Endothelial cell of umbilical vein (primary cell): ENCODE measurements at regions not wholly inside any gene's neighbourhood (a gene's known extent, or its start where the extent isn't known, plus 50 kb on each side); places are given as distances from the start of the nearest gene placed in this dataset.

ENCODE experiments used
- BruUV-seq: library from RNA; stranded (reverse); fragments of 400-500 nt; replicated peaks from 2 replicates; lab custom pipeline; 2021; lab: Mats Ljungman, UMichigan
- CTCF ChIA-PET: fragments of 300-600, 350-600 bp; sonication (Branson Sonifier 250); formaldehyde crosslinking; loops from one replicate; lab custom pipeline; 2021; ENCODE audit warnings: antibody characterized with exemption, inconsistent platforms; lab: Charles Lee
- POLR2A ChIA-PET: fragments of 300-600, 350-600 bp; sonication (Branson Sonifier 250); formaldehyde crosslinking; loops from one replicate; lab custom pipeline; 2021; ENCODE audit warnings: antibody characterized with exemption, inconsistent platforms; lab: Charles Lee
- DNase-seq: peaks from one replicate; pipeline ENCODE4 v3.0.0-alpha.2; 2011; ENCODE audit warnings: low read depth, low spot score
- FAIRE-seq: peaks from 2 replicates; lab custom pipeline; 2011; peaks lifted over from hg19 to GRCh38; lab: Jason Lieb, UNC
- H2AFZ ChIP-seq: 2 replicates; pipeline ENCODE4 v1.6.0; 2012; ENCODE audit warnings: low read depth, low read length, control low read depth, inconsistent platforms
- H3K27ac ChIP-seq: 2 replicates; pipeline ENCODE4 v1.5.1; 2011; ENCODE audit warnings: low read depth, mild to moderate bottlenecking, control low read depth, low read length, moderate library complexity; ENCODE audit not compliant: insufficient read depth
- H3K27me3 ChIP-seq, 2 experiments: 2 replicates each; pipeline versions ENCODE4 v1.6.0 to v1.6.1; 2011; ENCODE audit warnings: low read length in 2 of 2, mixed read lengths in 1 of 2; ENCODE audit not compliant: control insufficient read depth in 2 of 2, insufficient read depth in 2 of 2
- H3K36me3 ChIP-seq, 2 experiments: 2 replicates in 1 of 2; 3 replicates in 1 of 2; pipeline ENCODE4 v1.5.1; 2011; ENCODE audit warnings: low read length in 2 of 2, mild to moderate bottlenecking in 1 of 2, moderate library complexity in 1 of 2; ENCODE audit not compliant: control insufficient read depth in 2 of 2, insufficient read depth in 2 of 2; ENCODE audit errors: extremely low read depth in 1 of 2
- H3K4me1 ChIP-seq: 3 replicates; pipeline ENCODE4 v1.5.1; 2011; ENCODE audit warnings: mild to moderate bottlenecking, low read length; ENCODE audit not compliant: control insufficient read depth, insufficient read depth; ENCODE audit errors: extremely low read depth
- H3K4me2 ChIP-seq: 2 replicates; pipeline ENCODE4 v1.6.1; 2011; ENCODE audit warnings: low read length, control low read depth, mixed read lengths; ENCODE audit not compliant: insufficient read depth
- H3K4me3 ChIP-seq, 3 experiments: fragments of 200-600 bp in 1 of 3; sonication (generic), shearing (Covaris generic) in 1 of 3; replicated peaks in 1 of 3; 2 replicates each; pipeline ENCODE4 v1.5.1; 2011 to 2016; ENCODE audit warnings: control low read depth in 3 of 3, low read length in 3 of 3, mild to moderate bottlenecking in 2 of 3, inconsistent platforms in 1 of 3, low read depth in 1 of 3, moderate library complexity in 1 of 3; ENCODE audit not compliant: insufficient read depth in 1 of 3
- H3K79me2 ChIP-seq: 2 replicates; pipeline ENCODE4 v1.6.0; 2012; ENCODE audit warnings: low read length, inconsistent platforms; ENCODE audit not compliant: control insufficient read depth, insufficient read depth
- H3K9ac ChIP-seq: replicated peaks from 2 replicates; pipeline ENCODE3; 2011; ENCODE audit warnings: low read length, control low read depth; ENCODE audit not compliant: insufficient read depth; ENCODE audit errors: extremely low read depth
- H3K9me1 ChIP-seq: replicated peaks from 3 replicates; pipeline ENCODE4 v1.6.0; 2011; ENCODE audit warnings: mild to moderate bottlenecking, low read length; ENCODE audit not compliant: control insufficient read depth, insufficient read depth; ENCODE audit errors: extremely low read depth
- H3K9me3 ChIP-seq: replicated peaks from 2 replicates; pipeline ENCODE4 v1.5.1; 2012; ENCODE audit warnings: low read length, inconsistent platforms; ENCODE audit not compliant: control insufficient read depth, insufficient read depth
- H4K20me1 ChIP-seq: replicated peaks from 2 replicates; pipeline ENCODE3; 2011; ENCODE audit warnings: mild to moderate bottlenecking, low read length; ENCODE audit not compliant: control insufficient read depth, insufficient read depth; ENCODE audit errors: extremely low read depth
- CTCF ChIP-seq, 2 donors: IDR thresholded peaks; 1 replicate in 1 of 2; 2 replicates in 1 of 2; pipeline ENCODE4 v1.5.1; 2011; ENCODE audit warnings: low read length in 2 of 2, mild to moderate bottlenecking in 2 of 2, moderate library complexity in 2 of 2, control low read depth in 1 of 2, inconsistent platforms in 1 of 2, low read depth in 1 of 2; ENCODE audit not compliant: insufficient read depth in 1 of 2; ENCODE audit errors: extremely low read depth in 1 of 2
- EZH2 ChIP-seq: IDR thresholded peaks from 2 replicates; pipeline ENCODE4 v1.6.1; 2012; ENCODE audit warnings: borderline replicate concordance, low read depth, mild to moderate bottlenecking, moderate library complexity, low read length, inconsistent platforms; ENCODE audit not compliant: severe bottlenecking
- FOS ChIP-seq: IDR thresholded peaks from 2 replicates; pipeline ENCODE4 v1.6.1; 2011; ENCODE audit warnings: mild to moderate bottlenecking, low read length, moderate library complexity, borderline replicate concordance; ENCODE audit not compliant: insufficient read depth
- GATA2 ChIP-seq: IDR thresholded peaks from 2 replicates; pipeline ENCODE4 v1.7.0; 2011; ENCODE audit warnings: low read depth, mild to moderate bottlenecking, moderate library complexity, mixed read lengths, low read length; ENCODE audit not compliant: insufficient read length, insufficient read depth
- JUN ChIP-seq: IDR thresholded peaks from 2 replicates; pipeline ENCODE4 v1.6.1; 2011; ENCODE audit warnings: borderline replicate concordance, low read depth; ENCODE audit not compliant: insufficient read length, insufficient read depth
- MYC ChIP-seq: IDR thresholded peaks from one replicate; pipeline ENCODE4 v1.6.1; 2011; ENCODE audit warnings: mild to moderate bottlenecking, low read depth, low read length
- POLR2A ChIP-seq: IDR thresholded peaks from 2 replicates; pipeline ENCODE4 v1.6.1; 2012; ENCODE audit warnings: low read depth, mild to moderate bottlenecking, control low read depth, low read length
- POLR2AphosphoS5 ChIP-seq: IDR thresholded peaks from 2 replicates; pipeline ENCODE4 v1.6.1; 2012; ENCODE audit warnings: low read depth, mild to moderate bottlenecking, control low read depth, low read length, moderate library complexity; ENCODE audit not compliant: insufficient read depth
- dilution Hi-C: fragments of 300-500 bp; cut with MboI; formaldehyde crosslinking; loops from one replicate; pipeline ENCODE4 v1.15.0; 2019; ENCODE audit warnings: low sequenced_read_pairs; ENCODE audit not compliant: extremely low pct_ligation_motif_present
- intact Hi-C: fragments of 100-400 bp; cut with micrococcal nuclease; formaldehyde crosslinking; loops from one replicate; pipeline ENCODE4 v1.10.0; 2022
- TF ChIP-seq, protein P1 (sequence below): IDR thresholded peaks from 2 replicates; pipeline ENCODE4 v1.6.1; 2011; ENCODE audit not compliant: insufficient read depth, insufficient read length

DNA sequence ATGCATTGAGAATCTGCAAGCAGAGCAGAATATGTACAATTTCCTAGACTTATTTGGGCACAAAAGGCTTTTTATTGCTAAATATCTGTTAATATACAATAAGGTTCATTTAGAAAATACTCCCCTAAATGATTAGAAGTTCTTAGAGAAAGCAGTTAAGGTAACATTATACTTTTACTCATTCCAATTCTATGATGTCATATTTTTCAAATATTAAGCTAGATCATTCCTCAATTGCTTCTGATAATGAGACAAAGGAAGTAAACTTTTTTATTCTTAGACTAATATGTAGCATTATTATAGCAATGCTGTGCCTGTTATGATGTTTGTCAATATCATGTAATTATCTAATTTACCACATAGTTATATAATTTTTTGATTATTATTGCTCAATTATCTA lies 447.0 kb downstream of the SLC16A7 start:
- Histone ChIP-seq H3K4me2 (no peak overlapping the region), H4K20me1 (no peaks in the 10 kb centered on the region), H3K27ac (no peak overlapping the region), H3K4me1 (peaks cover 2% of the 10 kb centered on the region), H3K36me3 (no peaks in the 10 kb centered on the region), H2AFZ (no peak overlapping the region), H3K79me2 (no peaks in the 10 kb centered on the region), H3K4me3 (no peak overlapping the region), H3K9ac (no peak overlapping the region), H3K9me3 (no peaks in the 10 kb centered on the region), H3K27me3 (no peaks in the 10 kb centered on the region), H3K9me1 (no peaks in the 10 kb centered on the region)
- dilution Hi-C loops = no loop called here
- DNase-seq = peak; percentile 3
- intact Hi-C loops = no loop called here
- TF ChIP-seq GATA2 (no peak), FOS (no peak), EZH2 (no peak), CTCF (IDR thresholded peaks at IDR 0.05; ENCODE audit: extremely low read depth in 1 of 2, insufficient read depth in 1 of 2, low read depth in 1 of 2, low read length in 2 of 2) (no peak), POLR2AphosphoS5 (no peak), POLR2A (no peak), MYC (no peak), JUN (no peak)
- TF ChIP-seq, protein P1, sequence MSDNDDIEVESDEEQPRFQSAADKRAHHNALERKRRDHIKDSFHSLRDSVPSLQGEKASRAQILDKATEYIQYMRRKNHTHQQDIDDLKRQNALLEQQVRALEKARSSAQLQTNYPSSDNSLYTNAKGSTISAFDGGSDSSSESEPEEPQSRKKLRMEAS = no peak
- BruUV-seq = no TSS peak
- ChIA-PET CTCF (interaction anchor here (0.8 to 1.1 kb wide), 6 partner anchors 13 to 220 kb away, joined by 3 read pairs; no protein-coding TSS in a partner anchor), POLR2A (no interaction called here)
- FAIRE-seq = no peak
